ENCODE measurements at regions not wholly inside any gene's neighbourhood (a gene's known extent, or its start where the extent isn't known, plus 50 kb on each side); places are given as distances from the start of the nearest gene placed in this dataset.

DNA sequence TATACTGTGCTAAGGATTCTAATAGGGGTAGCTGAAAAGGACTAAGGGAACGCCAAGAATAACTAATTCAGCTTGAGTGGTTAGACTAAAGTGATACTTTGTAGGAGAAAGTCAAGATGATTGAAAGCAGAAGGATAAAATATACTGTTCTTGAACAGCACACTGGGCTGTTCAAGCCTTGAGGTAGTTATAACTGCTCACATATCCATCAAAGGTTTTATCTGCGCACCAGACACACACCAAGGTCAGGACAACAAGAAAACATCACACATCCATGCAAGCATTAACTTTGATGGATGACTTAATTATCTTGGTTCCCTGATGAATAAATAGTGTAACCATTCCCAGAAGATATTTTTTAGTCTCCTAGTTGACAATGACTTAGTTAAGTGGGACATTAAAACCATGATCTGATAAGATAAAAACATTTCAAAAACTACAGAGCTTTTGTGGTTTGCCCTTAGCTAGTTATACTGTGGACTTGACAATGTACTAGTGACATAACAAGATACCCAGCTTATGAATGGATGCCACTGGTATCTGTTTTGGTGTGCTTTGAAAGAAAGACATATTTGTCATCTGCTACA is 728.9 kb downstream of the JRKL start:
- WGBS (ENCODE audit: insufficient coverage), result 83% methylated on average over 1 of the region's 2 CpGs
- H3K9me3 ChIP-seq (ENCODE audit: control insufficient read depth, insufficient read depth, low read length), result no peaks in the 10 kb centered on the region
- no peak overlapping the region for H3K4me3 ChIP-seq (ENCODE audit: low read depth, low read length)
- H3K27ac ChIP-seq (ENCODE audit: low read depth, low read length), result no peak overlapping the region
- H3K4me1 ChIP-seq (ENCODE audit: control insufficient read depth, insufficient read depth, low read length), result no peaks in the 10 kb centered on the region
- no peaks in the 10 kb centered on the region for H3K27me3 ChIP-seq (ENCODE audit: control insufficient read depth, insufficient read depth, low read length)
- no peaks in the 10 kb centered on the region for H3K36me3 ChIP-seq (ENCODE audit: control insufficient read depth, insufficient read depth, low read length)
- DNase-seq (ENCODE audit: low read depth in 4 of 6, low spot score in 6 of 6), result peak in 2 of 6 donors; percentile 2 to 43

DNA sequence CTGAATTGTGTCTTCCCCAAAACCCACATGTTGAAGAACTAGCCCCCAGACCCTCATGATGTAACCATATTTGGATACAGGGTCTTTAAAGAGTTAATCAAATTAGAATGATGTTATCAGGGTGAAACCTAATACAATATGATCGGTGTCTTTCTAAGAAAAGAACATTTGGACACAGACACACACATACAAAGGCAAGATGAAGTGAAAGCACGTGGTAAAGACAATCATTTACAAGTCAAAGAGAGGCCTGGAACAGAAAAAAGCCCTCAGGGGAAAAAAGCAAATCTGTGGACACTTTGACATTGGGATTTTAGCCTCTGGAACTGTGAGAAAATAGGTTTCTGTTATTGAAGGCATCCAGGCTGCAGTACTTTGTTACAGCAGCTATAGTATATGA is 733.4 kb downstream of the JRKL start:
- H3K36me3 ChIP-seq (ENCODE audit: control insufficient read depth, insufficient read depth, low read length), result no peaks in the 10 kb centered on the region
- H3K9me3 ChIP-seq (ENCODE audit: control insufficient read depth, insufficient read depth, low read length), result no peaks in the 10 kb centered on the region
- H3K27ac ChIP-seq (ENCODE audit: low read depth, low read length), result no peak overlapping the region
- no peaks in the 10 kb centered on the region for H3K4me1 ChIP-seq (ENCODE audit: control insufficient read depth, insufficient read depth, low read length)
- WGBS (ENCODE audit: insufficient coverage), result no CpG with 5 or more reads among the region's 2 CpGs
- H3K4me3 ChIP-seq (ENCODE audit: low read depth, low read length), result no peak overlapping the region
- peak in 1 of 6 donors; percentile 4 for DNase-seq (ENCODE audit: low read depth in 4 of 6, low spot score in 6 of 6)
- no peaks in the 10 kb centered on the region for H3K27me3 ChIP-seq (ENCODE audit: control insufficient read depth, insufficient read depth, low read length)

GRCh38 chr11:97136067-97136466 is 746.3 kb downstream of the JRKL start:
- no peaks in the 10 kb centered on the region for H3K36me3 ChIP-seq (ENCODE audit: control insufficient read depth, insufficient read depth, low read length)
- 100% methylated on average over 1 of the region's 1 CpG for WGBS (ENCODE audit: insufficient coverage)

GRCh38 chr11:97140885-97141494 is 751.2 kb downstream of the JRKL start:
- no peaks in the 10 kb centered on the region for H3K27me3 ChIP-seq (ENCODE audit: control insufficient read depth, insufficient read depth, low read length)
- 50% methylated on average over 2 of the region's 2 CpGs for WGBS (ENCODE audit: insufficient coverage)
- no peaks in the 10 kb centered on the region for H3K4me1 ChIP-seq (ENCODE audit: control insufficient read depth, insufficient read depth, low read length)

More at GRCh38 chr11:97136067-97136466, 746.3 kb downstream of the JRKL start:
- DNase-seq (ENCODE audit: low read depth in 4 of 6, low spot score in 6 of 6), result no peak
- H3K9me3 ChIP-seq (ENCODE audit: control insufficient read depth, insufficient read depth, low read length), result peaks cover 6% of the 10 kb centered on the region
- H3K27me3 ChIP-seq (ENCODE audit: control insufficient read depth, insufficient read depth, low read length), result no peaks in the 10 kb centered on the region
- H3K4me1 ChIP-seq (ENCODE audit: control insufficient read depth, insufficient read depth, low read length), result no peaks in the 10 kb centered on the region
- H3K27ac ChIP-seq (ENCODE audit: low read depth, low read length), result no peak overlapping the region
- no peak overlapping the region for H3K4me3 ChIP-seq (ENCODE audit: low read depth, low read length)

GRCh38 chr11:97143463-97143862 is 753.6 kb downstream of the JRKL start:
- Histone ChIP-seq H3K9me3 (ENCODE audit: control insufficient read depth, insufficient read depth, low read length) (peaks cover 6% of the 10 kb centered on the region), H3K36me3 (ENCODE audit: control insufficient read depth, insufficient read depth, low read length) (no peaks in the 10 kb centered on the region), H3K27ac (ENCODE audit: low read depth, low read length) (no peak overlapping the region), H3K4me3 (ENCODE audit: low read depth, low read length) (no peak overlapping the region), H3K27me3 (ENCODE audit: control insufficient read depth, insufficient read depth, low read length) (no peaks in the 10 kb centered on the region), H3K4me1 (ENCODE audit: control insufficient read depth, insufficient read depth, low read length) (no peaks in the 10 kb centered on the region)
- no peak for DNase-seq (ENCODE audit: low read depth in 4 of 6, low spot score in 6 of 6)
- WGBS (ENCODE audit: insufficient coverage), result no CpG with 5 or more reads among the region's 1 CpG

More at GRCh38 chr11:97140885-97141494, 751.2 kb downstream of the JRKL start:
- H3K27ac ChIP-seq (ENCODE audit: low read depth, low read length), result no peak overlapping the region
- no peaks in the 10 kb centered on the region for H3K36me3 ChIP-seq (ENCODE audit: control insufficient read depth, insufficient read depth, low read length)
- H3K4me3 ChIP-seq (ENCODE audit: low read depth, low read length), result no peak overlapping the region
- DNase-seq (ENCODE audit: low read depth in 4 of 6, low spot score in 6 of 6), result no peak
- H3K9me3 ChIP-seq (ENCODE audit: control insufficient read depth, insufficient read depth, low read length), result peaks cover 6% of the 10 kb centered on the region

- Histone ChIP-seq H3K4me3 (ENCODE audit: low read depth, low read length) (no peak overlapping the region), H3K36me3 (ENCODE audit: control insufficient read depth, insufficient read depth, low read length) (no peaks in the 10 kb centered on the region), H3K27me3 (ENCODE audit: control insufficient read depth, insufficient read depth, low read length) (no peaks in the 10 kb centered on the region), H3K4me1 (ENCODE audit: control insufficient read depth, insufficient read depth, low read length) (no peaks in the 10 kb centered on the region), H3K27ac (ENCODE audit: low read depth, low read length) (no peak overlapping the region), H3K9me3 (ENCODE audit: control insufficient read depth, insufficient read depth, low read length) (no peaks in the 10 kb centered on the region)
- no peak for DNase-seq (ENCODE audit: low read depth in 4 of 6, low spot score in 6 of 6)
- no CpG with 5 or more reads among the region's 2 CpGs for WGBS (ENCODE audit: insufficient coverage)
These were observed 759.9 kb downstream of the JRKL start for GRCh38 chr11:97149741-97150140.

DNA sequence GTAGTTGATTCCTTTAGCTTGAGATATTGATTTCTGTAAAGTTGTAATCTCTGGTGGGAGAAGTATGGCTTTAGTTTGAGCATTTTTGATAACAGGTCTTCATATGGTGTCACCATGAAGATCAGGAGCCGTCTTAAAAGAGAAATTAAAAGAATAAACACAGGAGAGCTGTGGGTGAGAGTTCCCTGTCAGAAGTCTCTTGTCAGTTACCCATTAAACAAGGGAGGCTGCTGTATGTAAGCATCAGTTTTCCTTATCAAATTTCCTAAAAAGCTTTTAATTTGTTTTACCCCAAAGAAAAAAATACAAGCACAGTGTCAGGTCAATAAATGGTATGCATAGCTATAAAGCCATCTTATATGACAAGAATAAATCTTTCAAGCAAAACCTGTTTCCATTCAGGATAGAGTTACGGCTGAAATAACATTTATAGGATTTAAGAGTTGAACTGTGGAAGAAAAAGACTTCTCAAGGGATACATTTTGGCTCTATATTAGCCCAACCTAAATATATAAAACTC is 767.5 kb downstream of the JRKL start:
- H3K27me3 ChIP-seq (ENCODE audit: control insufficient read depth, insufficient read depth, low read length), result no peaks in the 10 kb centered on the region
- H3K4me1 ChIP-seq (ENCODE audit: control insufficient read depth, insufficient read depth, low read length), result no peaks in the 10 kb centered on the region
- H3K9me3 ChIP-seq (ENCODE audit: control insufficient read depth, insufficient read depth, low read length), result no peaks in the 10 kb centered on the region
- no peak overlapping the region for H3K4me3 ChIP-seq (ENCODE audit: low read depth, low read length)
- no CpG with 5 or more reads among the region's 2 CpGs for WGBS (ENCODE audit: insufficient coverage)
- no peak for DNase-seq (ENCODE audit: low read depth in 4 of 6, low spot score in 6 of 6)
- H3K27ac ChIP-seq (ENCODE audit: low read depth, low read length), result no peak overlapping the region
- no peaks in the 10 kb centered on the region for H3K36me3 ChIP-seq (ENCODE audit: control insufficient read depth, insufficient read depth, low read length)

- Histone ChIP-seq H3K36me3 (ENCODE audit: control insufficient read depth, insufficient read depth, low read length) (no peaks in the 10 kb centered on the region), H3K27ac (ENCODE audit: low read depth, low read length) (no peak overlapping the region), H3K27me3 (ENCODE audit: control insufficient read depth, insufficient read depth, low read length) (no peaks in the 10 kb centered on the region), H3K4me1 (ENCODE audit: control insufficient read depth, insufficient read depth, low read length) (no peaks in the 10 kb centered on the region), H3K9me3 (ENCODE audit: control insufficient read depth, insufficient read depth, low read length) (no peaks in the 10 kb centered on the region), H3K4me3 (ENCODE audit: low read depth, low read length) (no peak overlapping the region)
- 83% methylated on average over 1 of the region's 5 CpGs for WGBS (ENCODE audit: insufficient coverage)
- no peak for DNase-seq (ENCODE audit: low read depth in 4 of 6, low spot score in 6 of 6)
These were observed 768.4 kb downstream of the JRKL start for GRCh38 chr11:97158243-97158642.

- Histone ChIP-seq H3K36me3 (ENCODE audit: control insufficient read depth, insufficient read depth, low read length) (no peaks in the 10 kb centered on the region), H3K4me3 (ENCODE audit: low read depth, low read length) (no peak overlapping the region), H3K27ac (ENCODE audit: low read depth, low read length) (no peak overlapping the region), H3K27me3 (ENCODE audit: control insufficient read depth, insufficient read depth, low read length) (no peaks in the 10 kb centered on the region), H3K4me1 (ENCODE audit: control insufficient read depth, insufficient read depth, low read length) (no peaks in the 10 kb centered on the region), H3K9me3 (ENCODE audit: control insufficient read depth, insufficient read depth, low read length) (no peaks in the 10 kb centered on the region)
- WGBS (ENCODE audit: insufficient coverage), result 91% methylated on average over 1 of the region's 4 CpGs
- peak in 1 of 6 donors; percentile 32 for DNase-seq (ENCODE audit: low read depth in 4 of 6, low spot score in 6 of 6)
These were observed 773.9 kb downstream of the JRKL start for GRCh38 chr11:97163631-97164191.

Data from spinal cord (tissue), 9 donors.